Activated CD8-positive, alpha-beta memory T cell treated with anti-CD3 and anti-CD28 coated beads, Interleukin-2, amount 50 U/mL, for 1 hour (primary cell): ENCODE measurements at regions not wholly inside any gene's neighbourhood (a gene's known extent, or its start where the extent isn't known, plus 50 kb on each side); places are given as distances from the start of the nearest gene placed in this dataset.

Experiments used
- DNase-seq: peaks from one replicate; pipeline ENCODE4 v3.0.0-alpha.2; 2020; ENCODE audit errors: extremely low read depth

GRCh38 chr13:107392205-107392604 lies 823.1 kb downstream of the LIG4 start:
- DNase-seq, result no peak

- no peak for DNase-seq
Observed at GRCh38 chr13:107387525-107387924, 819.6 kb upstream of the ARGLU1 start.

- DNase-seq, result no peak
Observed at GRCh38 chr13:107379407-107380155, 811.6 kb upstream of the ARGLU1 start.

DNA sequence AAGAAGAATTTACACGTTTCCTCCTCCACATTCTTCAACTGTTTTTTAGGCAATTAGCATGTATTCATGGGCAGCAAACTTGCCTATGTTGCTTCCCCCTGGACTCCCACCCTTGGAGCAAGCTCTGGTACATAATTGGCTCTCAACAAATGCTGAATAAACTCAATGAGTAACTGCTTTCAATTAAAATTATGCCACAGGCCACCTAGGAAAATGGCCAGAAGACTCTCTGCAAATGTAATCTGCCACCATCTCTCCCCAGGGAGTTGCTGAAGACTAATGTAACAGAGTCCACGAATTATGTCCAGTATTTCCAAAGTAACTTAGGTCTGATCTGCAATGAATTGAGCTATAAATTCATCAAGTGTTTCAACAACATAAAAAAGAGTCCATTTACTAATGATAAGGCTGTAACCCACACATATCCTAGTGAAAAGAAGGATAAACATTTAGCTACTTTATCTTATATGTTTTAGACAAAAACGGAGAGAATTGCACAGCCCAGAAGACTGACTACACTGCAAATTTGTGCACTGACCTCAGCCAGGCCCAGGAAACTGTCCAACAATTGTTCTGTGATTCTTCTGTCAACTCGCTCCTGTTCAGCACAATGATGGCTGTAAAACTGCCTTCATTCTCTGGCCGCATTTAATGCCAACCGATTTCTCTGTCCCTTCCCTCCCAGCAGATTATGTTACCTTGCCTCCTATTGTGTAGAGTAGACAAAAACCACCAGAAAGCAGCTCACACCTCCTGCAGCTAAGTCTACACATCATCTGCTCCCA lies 808.6 kb upstream of the ARGLU1 start:
- no peak for DNase-seq

- no peak for DNase-seq
Observed at GRCh38 chr13:107375701-107376340, 807.9 kb upstream of the ARGLU1 start.

GRCh38 chr13:107374038-107374437 lies 806.1 kb upstream of the ARGLU1 start:
- DNase-seq, result no peak

DNA sequence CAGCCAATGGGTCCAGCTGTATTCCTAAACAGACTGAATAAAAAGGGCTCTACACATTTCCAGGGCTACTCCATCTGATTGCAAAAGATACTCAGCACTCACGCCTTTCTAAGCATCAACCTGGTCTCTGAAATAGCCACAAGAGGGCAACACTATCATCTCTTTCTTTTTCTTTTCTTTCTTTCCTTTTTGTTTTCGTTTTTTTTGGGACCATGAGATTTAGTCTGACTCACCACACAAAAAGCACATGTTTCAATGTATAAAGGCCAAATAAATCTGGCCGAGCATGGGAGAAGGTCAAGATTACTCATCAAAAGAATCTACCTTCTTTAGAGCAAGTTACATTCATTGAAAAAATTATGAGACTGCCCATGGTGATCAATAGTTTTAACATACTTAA lies 805.6 kb upstream of the ARGLU1 start:
- no peak for DNase-seq

DNA sequence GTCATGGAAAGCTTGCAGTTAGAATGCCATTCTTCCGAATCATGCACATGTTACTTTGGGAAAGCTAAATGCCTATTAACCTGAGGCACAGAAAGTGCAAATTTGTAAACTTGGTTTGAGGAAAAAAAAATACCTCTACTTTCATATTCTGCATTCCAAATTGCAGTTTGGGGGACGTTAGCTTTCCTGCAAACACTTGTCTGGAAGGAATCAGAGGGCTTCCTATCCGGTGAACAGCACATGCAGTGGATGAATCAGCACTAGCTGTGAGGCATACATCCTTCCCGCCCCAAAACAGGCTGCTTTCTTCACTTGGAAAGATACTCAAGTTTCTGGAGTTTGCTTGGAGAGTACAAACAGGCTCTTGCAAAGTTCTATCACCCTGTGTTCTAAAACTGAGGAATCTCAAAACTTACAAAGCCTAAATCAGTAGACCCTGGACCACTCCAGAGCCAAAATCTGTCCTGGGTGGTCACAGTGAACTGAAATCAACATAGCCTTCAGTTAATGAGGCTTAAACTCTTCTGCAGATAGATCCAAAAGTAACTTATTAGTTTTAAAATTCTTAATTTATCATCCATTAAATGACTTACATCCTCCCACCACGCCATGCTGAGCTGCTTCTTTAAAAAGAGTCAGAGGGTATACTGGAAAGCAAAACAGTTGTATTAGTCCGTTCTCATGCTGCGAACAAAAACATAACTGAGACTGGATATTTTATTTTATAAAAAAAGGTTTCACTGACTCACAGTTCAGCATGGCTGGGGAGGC lies 802.3 kb upstream of the ARGLU1 start:
- DNase-seq, result no peak

GRCh38 chr13:107367258-107367657 lies 799.3 kb upstream of the ARGLU1 start:
- DNase-seq, result no peak

GRCh38 chr13:107365466-107366215 lies 797.7 kb upstream of the ARGLU1 start:
- DNase-seq, result no peak

- DNase-seq, result no peak
Observed at GRCh38 chr13:107364658-107365057, 796.7 kb upstream of the ARGLU1 start.

DNA sequence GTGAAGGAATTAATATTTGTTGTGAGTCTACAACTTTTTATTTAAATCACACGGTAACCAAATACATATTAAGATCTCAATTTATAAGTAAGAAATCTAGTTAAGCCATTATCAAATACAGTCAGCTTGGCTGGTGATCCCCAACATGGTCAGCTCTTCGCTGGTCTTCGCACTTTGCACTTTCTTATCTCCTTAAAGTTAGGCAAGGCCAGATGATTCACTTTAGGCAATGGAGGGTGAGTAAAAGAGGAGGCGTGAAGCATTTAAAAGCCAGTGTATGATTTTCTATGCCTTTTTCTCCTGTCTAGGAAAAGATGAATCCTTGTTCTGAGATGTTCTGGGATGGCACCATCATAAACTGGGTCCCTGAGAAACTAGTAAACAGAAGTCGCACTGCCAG lies 793.7 kb upstream of the ARGLU1 start:
- no peak for DNase-seq

DNA sequence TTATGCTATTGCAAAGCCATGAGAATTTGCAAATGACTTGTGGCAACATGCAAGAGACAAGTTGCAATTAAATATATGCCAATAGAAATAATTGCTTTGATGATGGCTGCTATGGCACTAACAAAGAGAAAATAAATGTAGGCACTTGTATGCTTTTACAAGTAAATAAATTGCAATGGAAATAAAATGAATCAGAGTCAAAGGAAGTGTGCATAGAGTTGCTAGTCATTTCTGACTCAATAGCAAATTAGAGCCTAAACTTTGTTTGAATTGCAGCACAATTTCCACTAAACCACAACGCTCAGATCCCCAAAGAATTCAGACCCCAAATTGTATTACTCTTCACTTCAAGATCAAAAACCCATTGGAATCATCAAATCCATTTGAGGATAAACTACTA lies 792.1 kb upstream of the ARGLU1 start:
- no peak for DNase-seq

DNA sequence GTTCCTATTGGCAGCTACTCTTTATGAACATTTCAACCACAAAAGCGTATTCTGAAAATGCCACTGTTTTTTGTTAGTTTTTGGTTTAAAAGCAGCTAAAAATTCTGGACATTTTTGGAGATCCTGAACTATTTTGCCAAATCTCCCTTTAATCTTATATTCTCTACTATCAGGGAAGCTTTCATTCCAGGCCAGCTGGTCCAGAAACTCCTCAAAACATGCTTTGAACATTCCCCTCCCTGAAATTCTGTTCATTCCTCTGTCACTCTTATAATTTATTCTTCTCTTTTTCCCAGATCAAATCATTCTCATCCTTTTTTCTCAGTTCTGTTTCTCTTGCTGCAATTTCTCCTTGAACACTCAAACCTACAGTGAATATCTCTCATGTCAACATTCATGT lies 790.9 kb upstream of the ARGLU1 start:
- DNase-seq, result no peak

- no peak for DNase-seq
Observed at GRCh38 chr13:107351305-107351704, 783.4 kb upstream of the ARGLU1 start.

GRCh38 chr13:107348925-107349324 lies 781.0 kb upstream of the ARGLU1 start:
- DNase-seq, result no peak

GRCh38 chr13:107348471-107348870 lies 780.5 kb upstream of the ARGLU1 start:
- DNase-seq, result no peak

DNA sequence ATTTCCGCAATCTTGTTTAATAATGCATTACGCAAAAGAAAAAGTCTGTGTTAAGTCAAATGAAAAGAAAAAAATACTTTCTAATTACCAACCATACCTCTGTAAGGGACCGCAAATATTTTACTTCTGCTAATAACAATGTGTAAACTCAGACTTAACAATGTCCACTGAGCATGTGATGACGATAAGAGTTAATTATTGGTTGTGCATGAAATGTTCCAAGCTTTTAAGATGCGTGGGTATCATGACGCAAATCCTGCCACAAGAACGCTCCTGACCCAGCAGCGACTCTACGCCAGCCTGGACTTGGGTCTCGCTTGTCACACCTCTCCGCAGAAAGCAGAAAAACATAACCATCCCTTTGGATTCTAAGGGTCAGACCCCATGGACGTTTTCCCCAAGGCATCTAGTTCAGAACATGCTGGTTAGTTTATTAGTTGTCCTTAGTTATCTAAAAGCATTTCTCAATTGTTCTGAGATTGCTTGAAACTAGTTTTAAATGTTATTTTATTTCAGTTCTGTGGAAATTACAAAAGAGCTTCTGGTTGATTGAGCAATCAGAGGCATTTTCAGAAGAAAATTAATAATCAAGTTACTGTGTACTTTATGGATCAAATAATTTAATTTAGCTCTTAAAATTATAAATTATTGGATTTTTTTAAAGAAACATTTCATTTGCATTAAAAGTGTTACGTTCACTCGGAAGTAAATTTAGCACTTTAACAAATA lies 779.9 kb upstream of the ARGLU1 start:
- no peak for DNase-seq

GRCh38 chr13:107342747-107343146 lies 774.8 kb upstream of the ARGLU1 start:
- no peak for DNase-seq

- no peak for DNase-seq
Observed at GRCh38 chr13:107339209-107339608, 771.3 kb upstream of the ARGLU1 start.

DNA sequence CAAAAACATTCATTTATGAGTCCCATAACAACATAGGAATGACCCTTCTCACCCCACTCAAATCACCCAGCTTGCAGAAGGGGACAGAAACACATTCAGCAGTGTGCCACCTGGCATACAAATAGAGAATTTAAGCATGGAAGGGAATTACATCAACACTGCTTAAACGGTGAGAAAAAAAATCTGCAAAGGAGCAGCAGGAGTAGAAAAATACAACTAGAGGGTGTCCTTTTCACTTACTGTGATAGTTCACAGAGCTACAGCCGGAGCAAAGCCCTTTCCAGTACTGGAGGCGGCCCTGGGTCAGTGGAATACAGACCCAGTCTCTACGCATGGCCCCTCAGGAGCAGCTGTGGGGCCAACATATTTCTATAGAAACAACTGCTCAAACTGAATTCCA lies 764.3 kb upstream of the ARGLU1 start:
- no peak for DNase-seq
